ENCODE measurements at regions not wholly inside any gene's neighbourhood (a gene's known extent, or its start where the extent isn't known, plus 50 kb on each side); places are given as distances from the start of the nearest gene placed in this dataset.

GRCh38 chr2:191573216-191573615 is 104.7 kb upstream of the NABP1 start:
- H3K36me3 Mint-ChIP-seq (ENCODE audit: insufficient read depth): no peaks in the 10 kb centered on the region
- no peak overlapping the region for H3K27ac Mint-ChIP-seq
- peaks cover 5% of the 10 kb centered on the region for H3K4me1 Mint-ChIP-seq (ENCODE audit: low read depth)
- no peak overlapping the region for H3K4me3 Mint-ChIP-seq (ENCODE audit: low read depth)
- no peaks in the 10 kb centered on the region for H3K9me3 Mint-ChIP-seq (ENCODE audit: low read depth)
- H3K27me3 Mint-ChIP-seq: no peaks in the 10 kb centered on the region
- no peak for TF ChIP-seq CTCF (IDR thresholded peaks at IDR 0.05; ENCODE audit: unreplicated experiment)
- no peak for DNase-seq (ENCODE audit: low spot score, unreplicated experiment)

DNA sequence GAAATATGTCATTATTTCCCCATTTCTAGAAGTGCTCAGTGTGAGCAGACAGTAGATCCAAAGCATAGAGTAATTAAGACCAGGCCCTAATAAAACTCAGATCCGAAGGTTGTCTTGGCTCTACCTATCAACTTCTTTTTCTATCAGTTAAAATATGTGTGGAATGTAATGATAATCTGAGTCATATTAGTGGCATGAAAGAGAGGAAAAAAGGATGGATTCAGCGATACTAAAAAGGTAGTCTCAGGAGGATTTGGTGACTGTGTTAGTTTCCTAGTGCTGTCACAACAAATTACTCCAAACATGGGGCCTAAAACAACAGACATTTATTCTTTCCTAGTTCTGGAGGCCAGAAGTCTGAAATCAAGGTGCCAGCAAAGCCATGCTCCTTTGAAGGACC is 103.7 kb upstream of the NABP1 start:
- TF ChIP-seq CTCF (IDR thresholded peaks at IDR 0.05; ENCODE audit: unreplicated experiment): no peak
- Mint-ChIP-seq H3K9me3 (ENCODE audit: low read depth) (no peaks in the 10 kb centered on the region), H3K4me1 (ENCODE audit: low read depth) (peaks cover 5% of the 10 kb centered on the region), H3K4me3 (ENCODE audit: low read depth) (no peak overlapping the region), H3K27me3 (no peaks in the 10 kb centered on the region), H3K36me3 (ENCODE audit: insufficient read depth) (no peaks in the 10 kb centered on the region), H3K27ac (no peak overlapping the region)
- DNase-seq (ENCODE audit: low spot score, unreplicated experiment): no peak

GRCh38 chr2:191577605-191578004 is 100.3 kb upstream of the NABP1 start:
- no peak overlapping the region for H3K4me3 Mint-ChIP-seq (ENCODE audit: low read depth)
- no peaks in the 10 kb centered on the region for H3K4me1 Mint-ChIP-seq (ENCODE audit: low read depth)
- no peak overlapping the region for H3K27ac Mint-ChIP-seq
- TF ChIP-seq CTCF (IDR thresholded peaks at IDR 0.05; ENCODE audit: unreplicated experiment): no peak
- H3K9me3 Mint-ChIP-seq (ENCODE audit: low read depth): no peaks in the 10 kb centered on the region
- no peaks in the 10 kb centered on the region for H3K36me3 Mint-ChIP-seq (ENCODE audit: insufficient read depth)
- no peaks in the 10 kb centered on the region for H3K27me3 Mint-ChIP-seq
- no peak for DNase-seq (ENCODE audit: low spot score, unreplicated experiment)

DNA sequence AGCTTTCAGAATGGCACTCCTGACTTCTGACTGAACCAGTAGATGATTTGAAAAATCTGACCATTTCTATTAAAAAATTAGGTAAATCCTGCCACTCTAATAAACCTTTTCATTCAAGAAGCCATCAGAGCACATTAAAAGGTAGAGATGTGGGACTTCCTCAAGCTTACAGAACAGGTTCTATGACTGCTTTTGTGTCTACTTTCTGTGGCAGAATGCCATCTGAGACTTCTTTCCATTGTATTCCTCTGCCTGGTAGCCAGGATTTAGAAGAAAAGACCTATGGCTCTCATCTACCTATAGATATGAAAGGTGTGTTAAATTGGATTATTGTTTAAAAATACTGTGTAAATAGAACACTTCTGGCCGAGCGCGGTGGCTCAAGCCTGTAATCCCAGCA is 99.9 kb upstream of the NABP1 start:
- H3K27me3 Mint-ChIP-seq: no peaks in the 10 kb centered on the region
- no peak for TF ChIP-seq CTCF (IDR thresholded peaks at IDR 0.05; ENCODE audit: unreplicated experiment)
- H3K27ac Mint-ChIP-seq: no peak overlapping the region
- H3K4me3 Mint-ChIP-seq (ENCODE audit: low read depth): no peak overlapping the region
- DNase-seq (ENCODE audit: low spot score, unreplicated experiment): no peak
- H3K9me3 Mint-ChIP-seq (ENCODE audit: low read depth): no peaks in the 10 kb centered on the region
- H3K4me1 Mint-ChIP-seq (ENCODE audit: low read depth): no peaks in the 10 kb centered on the region
- H3K36me3 Mint-ChIP-seq (ENCODE audit: insufficient read depth): no peaks in the 10 kb centered on the region

DNA sequence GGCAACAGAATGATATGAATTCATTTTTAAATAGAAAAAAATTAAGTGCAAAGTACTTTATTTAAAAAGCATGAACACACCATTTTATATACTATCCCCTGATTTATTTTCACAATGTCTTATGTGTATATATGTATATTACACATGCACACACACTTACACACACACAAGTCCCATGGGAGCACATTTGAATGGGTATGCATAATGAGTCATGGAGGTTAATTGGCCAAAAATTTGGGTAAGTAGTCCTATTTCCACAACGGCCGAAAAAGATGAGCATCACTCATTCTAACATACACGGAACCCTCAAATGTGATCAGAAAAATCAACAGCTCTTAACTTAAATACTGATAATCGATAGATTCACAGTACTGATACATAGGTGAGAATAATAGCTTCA is 97.4 kb upstream of the NABP1 start:
- Mint-ChIP-seq H3K27ac (no peak overlapping the region), H3K4me1 (ENCODE audit: low read depth) (no peaks in the 10 kb centered on the region), H3K27me3 (no peaks in the 10 kb centered on the region), H3K36me3 (ENCODE audit: insufficient read depth) (no peaks in the 10 kb centered on the region), H3K9me3 (ENCODE audit: low read depth) (no peaks in the 10 kb centered on the region), H3K4me3 (ENCODE audit: low read depth) (no peak overlapping the region)
- no peak for TF ChIP-seq CTCF (IDR thresholded peaks at IDR 0.05; ENCODE audit: unreplicated experiment)
- no peak for DNase-seq (ENCODE audit: low spot score, unreplicated experiment)

Measured in progenitor cell of endocrine pancreas (in vitro differentiated cells).